ENCODE measurements at regions not wholly inside any gene's neighbourhood (a gene's known extent, or its start where the extent isn't known, plus 50 kb on each side); places are given as distances from the start of the nearest gene placed in this dataset.
"Not testable (repeated sequence)": the region's sequence is repeated elsewhere in the genome, so short reads cannot be mapped to it uniquely, and the experiment has no call there.

DNA sequence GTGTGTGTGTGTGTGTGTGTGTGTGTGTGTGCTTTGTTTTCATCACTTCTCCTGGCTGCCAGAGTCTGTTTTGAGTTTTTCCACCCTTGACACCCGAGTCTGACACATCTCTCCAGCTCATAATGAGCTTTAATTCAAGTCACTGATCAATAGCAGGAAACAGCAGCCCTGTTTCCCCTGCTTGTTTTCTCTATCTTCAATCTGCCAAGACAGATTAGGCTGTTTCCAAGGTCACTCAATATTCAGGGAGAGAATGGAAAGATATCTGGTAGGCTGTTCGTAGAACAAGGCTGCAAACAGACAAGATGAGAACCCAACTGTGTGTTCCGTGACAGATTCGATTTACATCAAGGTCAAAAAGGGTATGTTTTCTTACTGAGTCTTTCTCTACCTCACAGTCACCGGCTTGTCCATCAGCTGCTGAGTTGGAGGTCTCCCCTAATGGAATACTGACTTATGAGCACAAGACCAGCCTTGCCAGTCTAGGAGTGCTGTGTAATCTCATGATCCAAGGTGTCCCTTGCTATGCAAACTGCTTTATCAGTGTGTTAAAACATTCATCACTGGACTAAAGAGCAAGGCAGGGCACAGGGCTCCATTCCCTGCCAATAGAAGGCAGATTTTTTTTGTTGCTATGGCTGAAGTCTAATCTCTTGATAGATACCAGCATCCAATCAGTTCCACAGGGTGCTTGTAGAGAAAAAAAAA is 187.9 kb upstream of the LMCD1 start:
- WGBS (ENCODE audit: insufficient coverage, insufficient read length) = no CpG with 5 or more reads among the region's 5 CpGs
- Histone ChIP-seq H3K4me1 (ENCODE audit: control insufficient read depth, insufficient read depth, low read length) (no peaks in the 10 kb centered on the region), H3K27ac (ENCODE audit: low read length) (no peak overlapping the region)

DNA sequence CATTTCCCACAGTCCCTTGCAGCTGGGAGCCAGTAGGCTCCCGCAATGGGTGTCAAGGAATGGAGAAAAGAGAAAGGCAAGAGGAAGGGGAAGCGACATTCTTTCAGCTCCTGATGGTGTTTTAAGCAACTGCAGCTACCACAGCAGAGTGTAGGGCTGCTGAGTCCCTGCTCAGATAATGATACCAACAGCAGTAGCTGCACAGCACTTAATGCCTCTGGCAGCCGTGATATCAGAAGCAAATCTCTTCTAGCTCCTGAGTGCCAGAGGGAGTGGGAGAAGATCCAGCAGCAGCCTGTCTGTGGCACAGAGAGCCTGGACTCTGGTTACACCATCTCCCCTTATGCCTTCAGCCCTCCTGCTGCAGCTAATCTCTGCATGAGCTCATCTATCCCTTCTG is 186.1 kb upstream of the LMCD1 start:
- WGBS (ENCODE audit: insufficient coverage, insufficient read length) = no CpG with 5 or more reads among the region's 3 CpGs
- not testable (repeated sequence) for H3K27me3 ChIP-seq (ENCODE audit: control insufficient read depth, insufficient read depth, low read length); H3K4me3 ChIP-seq (ENCODE audit: low read length); H3K27ac ChIP-seq (ENCODE audit: low read length); H3K9me3 ChIP-seq (ENCODE audit: control insufficient read depth, insufficient read depth, low read length); DNase-seq (ENCODE audit: low read depth, low spot score); H3K4me1 ChIP-seq (ENCODE audit: control insufficient read depth, insufficient read depth, low read length); H3K36me3 ChIP-seq (ENCODE audit: control insufficient read depth, insufficient read depth, low read length)

More for the DNA sequence above, 187.9 kb upstream of the LMCD1 start:
- Histone ChIP-seq H3K36me3 (ENCODE audit: control insufficient read depth, insufficient read depth, low read length) (no peaks in the 10 kb centered on the region), H3K9me3 (ENCODE audit: control insufficient read depth, insufficient read depth, low read length) (no peaks in the 10 kb centered on the region), H3K4me3 (ENCODE audit: low read length) (no peak overlapping the region), H3K27me3 (ENCODE audit: control insufficient read depth, insufficient read depth, low read length) (no peaks in the 10 kb centered on the region)
- DNase-seq (ENCODE audit: low read depth, low spot score) = no peak

DNA sequence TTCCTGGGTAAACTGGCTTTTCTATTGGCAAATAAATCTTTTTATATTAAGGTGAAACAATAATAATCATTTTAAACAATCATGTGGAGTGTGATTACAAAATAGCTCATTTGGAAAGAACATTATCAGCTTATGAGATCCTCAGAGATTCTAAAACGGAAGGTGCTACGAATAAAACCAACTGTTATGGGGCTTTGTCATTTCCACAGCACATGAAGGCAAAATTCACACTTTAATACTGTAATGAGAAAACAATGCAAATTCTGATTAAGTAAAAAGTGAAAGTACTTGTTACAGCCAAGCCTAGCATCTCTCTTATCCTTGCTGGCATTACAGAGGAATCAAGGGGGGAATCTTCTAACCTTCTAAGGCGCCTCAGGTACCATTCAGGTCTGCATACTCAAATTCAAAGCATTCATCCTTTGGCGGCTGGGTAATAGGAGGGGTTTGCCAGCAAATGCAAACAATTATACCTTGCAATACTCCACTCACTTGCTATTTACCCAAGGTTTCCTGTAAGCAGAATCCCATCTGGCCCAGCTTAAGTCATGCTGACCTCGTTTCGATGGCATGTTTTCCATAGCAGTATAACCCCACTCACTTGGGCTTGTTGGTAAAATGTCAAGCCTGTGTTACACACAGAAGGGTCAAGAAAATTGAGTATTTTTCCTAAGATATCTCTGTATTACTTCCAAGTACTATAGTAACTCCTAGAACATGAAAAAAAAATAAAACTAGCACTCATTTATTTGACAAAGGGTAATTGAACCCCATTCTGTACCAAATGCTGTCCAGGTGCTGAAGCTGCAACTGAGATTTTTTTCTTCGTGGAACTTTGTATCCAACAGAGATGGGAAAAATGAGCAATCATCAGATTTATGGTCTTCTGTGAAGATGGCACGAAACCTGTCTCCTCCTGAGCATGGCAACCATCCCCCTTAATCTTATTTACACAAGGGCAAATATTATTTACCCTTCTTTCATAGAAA is 183.7 kb upstream of the LMCD1 start:
- no peak overlapping the region for H3K4me3 ChIP-seq (ENCODE audit: low read length)
- no peaks in the 10 kb centered on the region for H3K36me3 ChIP-seq (ENCODE audit: control insufficient read depth, insufficient read depth, low read length)
- WGBS (ENCODE audit: insufficient coverage, insufficient read length) = no CpG with 5 or more reads among the region's 8 CpGs
- H3K4me1 ChIP-seq (ENCODE audit: control insufficient read depth, insufficient read depth, low read length) = peaks cover 4% of the 10 kb centered on the region; the same call in 1 of the 2 replicates
- DNase-seq (ENCODE audit: low read depth, low spot score) = no peak
- no peak overlapping the region for H3K27ac ChIP-seq (ENCODE audit: low read length)
- no peaks in the 10 kb centered on the region for H3K27me3 ChIP-seq (ENCODE audit: control insufficient read depth, insufficient read depth, low read length)
- no peaks in the 10 kb centered on the region for H3K9me3 ChIP-seq (ENCODE audit: control insufficient read depth, insufficient read depth, low read length)

DNA sequence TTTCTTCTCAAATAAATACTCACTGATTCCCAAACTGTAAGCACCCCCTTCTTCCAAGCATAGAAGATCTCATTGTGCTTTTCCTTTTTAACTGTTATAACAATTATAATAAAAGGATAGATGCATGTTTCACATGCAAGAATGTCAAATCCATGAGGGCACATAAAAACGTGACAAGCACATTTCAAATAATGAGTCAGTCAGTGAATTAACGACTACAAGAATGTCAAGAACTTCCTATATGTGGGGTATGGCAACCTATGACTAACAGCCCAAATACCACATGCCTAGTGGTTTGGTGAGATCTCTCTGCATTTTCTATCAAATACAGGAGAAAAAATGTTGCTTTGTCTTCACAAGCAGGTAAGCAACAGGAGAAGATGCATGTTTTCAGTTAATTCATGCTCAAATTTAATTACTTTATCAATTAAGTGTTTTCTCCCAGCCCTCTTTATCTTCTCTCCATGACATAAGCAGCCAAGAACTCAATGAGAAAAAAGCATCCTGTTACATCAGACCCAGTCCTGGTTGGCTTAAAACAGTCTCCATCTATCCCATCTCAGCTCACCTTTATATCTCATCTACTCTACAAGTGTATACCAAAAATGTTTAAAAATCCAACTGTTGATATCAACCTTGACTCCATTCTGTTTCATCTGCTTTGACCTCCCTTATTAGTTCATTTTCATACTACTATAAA is 181.5 kb upstream of the LMCD1 start:
- H3K27ac ChIP-seq (ENCODE audit: low read length) = no peak overlapping the region
- no peak for DNase-seq (ENCODE audit: low read depth, low spot score)
- no peaks in the 10 kb centered on the region for H3K36me3 ChIP-seq (ENCODE audit: control insufficient read depth, insufficient read depth, low read length)
- H3K27me3 ChIP-seq (ENCODE audit: control insufficient read depth, insufficient read depth, low read length) = no peaks in the 10 kb centered on the region
- H3K9me3 ChIP-seq (ENCODE audit: control insufficient read depth, insufficient read depth, low read length) = no peaks in the 10 kb centered on the region
- H3K4me1 ChIP-seq (ENCODE audit: control insufficient read depth, insufficient read depth, low read length) = peaks cover 5% of the 10 kb centered on the region; the same call in 1 of the 2 replicates
- WGBS (ENCODE audit: insufficient coverage, insufficient read length) = no CpG with 5 or more reads among the region's 2 CpGs
- H3K4me3 ChIP-seq (ENCODE audit: low read length) = no peak overlapping the region

DNA sequence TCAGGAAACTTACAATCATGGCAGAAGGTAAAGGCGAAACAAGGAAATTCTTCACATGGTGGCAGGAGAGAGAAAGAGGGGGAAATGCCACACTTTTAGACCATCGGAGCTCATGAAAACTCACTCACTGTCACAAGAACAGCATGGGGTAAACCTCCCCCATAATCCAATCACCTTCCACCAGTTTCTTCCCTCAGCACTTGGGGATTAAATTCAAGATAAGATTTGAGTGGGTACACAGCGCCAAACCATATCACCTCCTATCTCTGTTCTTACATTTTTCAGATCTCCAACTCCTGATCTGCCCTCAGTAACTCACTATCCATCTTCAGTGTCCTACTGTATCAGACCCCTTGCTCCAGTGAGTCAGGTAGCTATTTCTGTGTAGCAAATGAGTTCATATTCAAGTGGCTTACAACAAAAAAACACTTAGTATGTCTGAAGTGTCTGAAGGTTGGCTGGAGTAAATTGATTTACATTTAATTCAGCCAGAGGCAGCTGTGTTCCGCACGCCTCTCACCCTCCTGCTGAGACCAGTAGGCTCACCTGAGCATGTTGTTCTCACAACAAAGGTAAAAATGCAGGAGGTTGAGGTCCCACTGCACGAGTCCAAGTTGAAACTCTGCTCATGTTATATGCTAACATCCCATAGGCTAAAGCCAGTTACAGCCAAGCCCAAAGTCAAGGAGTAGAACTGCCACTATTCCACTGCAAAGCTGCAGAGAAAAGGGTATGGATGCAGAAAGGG is 180.7 kb upstream of the LMCD1 start:
- peaks cover 5% of the 10 kb centered on the region; the same call in 1 of the 2 replicates for H3K4me1 ChIP-seq (ENCODE audit: control insufficient read depth, insufficient read depth, low read length)
- no peaks in the 10 kb centered on the region for H3K27me3 ChIP-seq (ENCODE audit: control insufficient read depth, insufficient read depth, low read length)
- no peak for DNase-seq (ENCODE audit: low read depth, low spot score)
- no peaks in the 10 kb centered on the region for H3K36me3 ChIP-seq (ENCODE audit: control insufficient read depth, insufficient read depth, low read length)
- H3K9me3 ChIP-seq (ENCODE audit: control insufficient read depth, insufficient read depth, low read length) = no peaks in the 10 kb centered on the region
- H3K27ac ChIP-seq (ENCODE audit: low read length) = no peak overlapping the region
- no CpG with 5 or more reads among the region's 6 CpGs for WGBS (ENCODE audit: insufficient coverage, insufficient read length)
- no peak overlapping the region for H3K4me3 ChIP-seq (ENCODE audit: low read length)

DNA sequence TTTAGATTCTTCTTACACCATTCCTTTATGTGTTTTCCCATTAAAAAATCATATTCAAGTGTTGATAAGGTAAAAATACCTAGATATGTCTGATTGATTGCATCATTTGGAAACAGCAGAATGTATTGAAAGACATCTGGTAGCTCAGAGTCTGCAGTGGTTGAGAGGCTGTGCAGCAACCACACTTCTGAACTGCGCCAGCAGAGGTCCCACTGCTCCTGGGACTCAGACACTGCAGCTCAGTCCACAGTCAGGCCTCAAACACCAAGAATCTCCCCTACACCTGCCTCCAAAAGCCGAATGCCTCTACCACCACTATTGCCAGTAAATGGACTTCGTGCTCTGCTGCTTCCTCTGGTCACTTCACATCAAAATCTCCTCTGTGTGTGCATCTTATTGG is 176.9 kb upstream of the LMCD1 start:
- Histone ChIP-seq H3K4me3 (ENCODE audit: low read length) (no peak overlapping the region), H3K9me3 (ENCODE audit: control insufficient read depth, insufficient read depth, low read length) (no peaks in the 10 kb centered on the region), H3K36me3 (ENCODE audit: control insufficient read depth, insufficient read depth, low read length) (no peaks in the 10 kb centered on the region), H3K27me3 (ENCODE audit: control insufficient read depth, insufficient read depth, low read length) (no peaks in the 10 kb centered on the region), H3K27ac (ENCODE audit: low read length) (no peak overlapping the region), H3K4me1 (ENCODE audit: control insufficient read depth, insufficient read depth, low read length) (peaks cover 5% of the 10 kb centered on the region; the same call in 1 of the 2 replicates)
- DNase-seq (ENCODE audit: low read depth, low spot score) = no peak
- WGBS (ENCODE audit: insufficient coverage, insufficient read length) = no CpG with 5 or more reads among the region's 3 CpGs

DNA sequence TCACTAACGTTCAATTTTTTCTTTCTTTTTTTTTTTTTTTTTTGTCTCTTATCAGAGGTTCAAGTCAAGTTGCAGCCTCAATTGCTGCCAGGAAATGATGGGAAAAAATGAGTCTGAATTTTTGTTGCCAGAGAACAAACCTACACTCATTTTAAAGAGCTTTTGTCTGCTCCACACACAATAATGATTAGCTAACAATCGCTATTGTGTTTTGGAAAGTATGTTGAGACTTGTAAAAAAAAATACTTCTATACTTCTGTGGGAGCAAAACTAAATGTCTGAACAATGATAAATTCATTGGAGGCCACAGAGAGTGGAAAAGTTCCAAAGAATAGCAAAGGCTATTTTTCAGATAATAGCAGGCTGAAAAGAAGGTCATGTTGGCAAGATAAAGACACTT is 176.3 kb upstream of the LMCD1 start:
- H3K27me3 ChIP-seq (ENCODE audit: control insufficient read depth, insufficient read depth, low read length) = no peaks in the 10 kb centered on the region
- H3K4me3 ChIP-seq (ENCODE audit: low read length) = no peak overlapping the region
- no peaks in the 10 kb centered on the region for H3K9me3 ChIP-seq (ENCODE audit: control insufficient read depth, insufficient read depth, low read length)
- DNase-seq (ENCODE audit: low read depth, low spot score) = no peak
- peaks cover 5% of the 10 kb centered on the region; the same call in 1 of the 2 replicates for H3K4me1 ChIP-seq (ENCODE audit: control insufficient read depth, insufficient read depth, low read length)
- H3K27ac ChIP-seq (ENCODE audit: low read length) = no peak overlapping the region
- no peaks in the 10 kb centered on the region for H3K36me3 ChIP-seq (ENCODE audit: control insufficient read depth, insufficient read depth, low read length)
- no CpG with 5 or more reads among the region's 2 CpGs for WGBS (ENCODE audit: insufficient coverage, insufficient read length)

DNA sequence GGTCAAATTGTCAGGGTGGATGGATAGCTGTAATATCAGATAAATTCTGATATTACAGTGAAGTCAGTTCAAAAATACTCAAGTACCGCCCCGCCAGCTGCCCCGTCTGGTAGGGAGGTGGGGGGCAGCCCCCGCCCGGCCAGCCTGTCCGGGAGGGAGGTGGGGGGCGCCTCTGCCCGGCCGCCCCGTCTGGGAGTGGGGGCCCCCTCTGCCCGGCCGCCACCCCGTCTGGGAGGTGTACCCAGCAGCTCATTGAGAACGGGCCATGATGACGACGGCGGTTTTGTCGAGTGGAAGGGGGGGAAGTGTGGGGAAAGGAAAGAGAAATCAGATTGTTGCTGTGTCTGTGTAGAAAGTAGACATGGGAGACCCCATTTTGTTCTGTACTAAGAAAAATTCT is 175.8 kb upstream of the LMCD1 start:
- H3K27ac ChIP-seq (ENCODE audit: low read length); H3K36me3 ChIP-seq (ENCODE audit: control insufficient read depth, insufficient read depth, low read length); DNase-seq (ENCODE audit: low read depth, low spot score); H3K9me3 ChIP-seq (ENCODE audit: control insufficient read depth, insufficient read depth, low read length); H3K4me1 ChIP-seq (ENCODE audit: control insufficient read depth, insufficient read depth, low read length); H3K4me3 ChIP-seq (ENCODE audit: low read length); H3K27me3 ChIP-seq (ENCODE audit: control insufficient read depth, insufficient read depth, low read length): not testable (repeated sequence)
- no CpG with 5 or more reads among the region's 18 CpGs for WGBS (ENCODE audit: insufficient coverage, insufficient read length)

DNA sequence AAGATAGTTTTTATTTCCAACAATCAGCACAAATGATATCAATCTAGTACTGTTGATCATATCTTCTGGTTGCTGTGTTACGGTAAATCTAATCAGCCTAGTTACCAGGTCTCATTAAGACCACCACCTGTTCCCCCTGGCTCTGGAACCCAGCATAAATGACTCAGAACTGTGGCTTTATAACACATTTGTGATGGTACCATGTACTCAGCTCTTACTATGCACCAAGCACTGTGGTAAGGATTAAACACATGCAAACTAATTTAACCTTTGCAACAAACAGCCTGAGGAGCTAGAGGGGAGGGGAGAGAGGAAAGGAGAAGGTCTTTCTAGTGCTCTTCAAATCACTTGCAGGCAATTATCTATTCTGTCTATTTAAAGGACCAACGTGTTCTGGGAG is 173.9 kb upstream of the LMCD1 start:
- Histone ChIP-seq H3K36me3 (ENCODE audit: control insufficient read depth, insufficient read depth, low read length) (no peaks in the 10 kb centered on the region), H3K9me3 (ENCODE audit: control insufficient read depth, insufficient read depth, low read length) (no peaks in the 10 kb centered on the region), H3K27me3 (ENCODE audit: control insufficient read depth, insufficient read depth, low read length) (no peaks in the 10 kb centered on the region), H3K4me3 (ENCODE audit: low read length) (no peak overlapping the region), H3K4me1 (ENCODE audit: control insufficient read depth, insufficient read depth, low read length) (peaks cover 1% of the 10 kb centered on the region; the same call in 1 of the 2 replicates), H3K27ac (ENCODE audit: low read length) (no peak overlapping the region)
- no CpG with 5 or more reads among the region's 2 CpGs for WGBS (ENCODE audit: insufficient coverage, insufficient read length)
- DNase-seq (ENCODE audit: low read depth, low spot score) = no peak

DNA sequence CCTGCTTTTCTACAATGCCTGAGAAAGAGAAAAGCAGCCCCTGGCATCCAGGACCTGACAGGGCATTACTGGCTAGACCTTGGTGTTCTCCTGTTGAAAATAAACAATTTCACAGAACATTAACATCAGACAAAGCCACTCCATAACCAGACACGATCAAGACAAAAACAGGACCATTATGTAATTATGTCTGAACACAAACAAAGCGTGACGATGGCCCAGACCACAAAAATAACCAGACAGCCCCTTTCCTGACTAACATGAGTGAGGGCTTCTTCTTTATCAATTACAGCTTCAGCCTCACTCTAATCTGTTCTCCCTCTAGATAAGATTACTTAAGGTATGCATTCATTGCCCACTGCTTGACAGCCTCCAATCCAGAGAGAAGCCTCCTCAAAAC is 172.7 kb upstream of the LMCD1 start:
- Histone ChIP-seq H3K36me3 (ENCODE audit: control insufficient read depth, insufficient read depth, low read length) (no peaks in the 10 kb centered on the region), H3K9me3 (ENCODE audit: control insufficient read depth, insufficient read depth, low read length) (no peaks in the 10 kb centered on the region), H3K4me1 (ENCODE audit: control insufficient read depth, insufficient read depth, low read length) (peaks cover 1% of the 10 kb centered on the region; the same call in 1 of the 2 replicates), H3K4me3 (ENCODE audit: low read length) (no peak overlapping the region), H3K27me3 (ENCODE audit: control insufficient read depth, insufficient read depth, low read length) (no peaks in the 10 kb centered on the region), H3K27ac (ENCODE audit: low read length) (no peak overlapping the region)
- no peak for DNase-seq (ENCODE audit: low read depth, low spot score)
- no CpG with 5 or more reads among the region's 3 CpGs for WGBS (ENCODE audit: insufficient coverage, insufficient read length)

Data from iPS DF 6.9 (cell line).